Naive thymus-derived CD4-positive, alpha-beta T cell (primary cell): ENCODE measurements at regions not wholly inside any gene's neighbourhood (a gene's known extent, or its start where the extent isn't known, plus 50 kb on each side); places are given as distances from the start of the nearest gene placed in this dataset.
"Not testable (repeated sequence)": the region's sequence is repeated elsewhere in the genome, so short reads cannot be mapped to it uniquely, and the experiment has no call there.

Experiments
- ATAC-seq: fragments of 150-1000 bp; cut with Tn5 transposase; 2 replicates; pipeline ENCODE4 v1.10.0; 2021; ENCODE audit warnings: mild to moderate bottlenecking, moderate library complexity
- CTCF ChIA-PET: fragments of 350-600 bp; sonication (Branson Sonifier 250); formaldehyde crosslinking; loops from one replicate; lab custom pipeline; 2021; ENCODE audit warnings: antibody characterized with exemption; lab: Charles Lee
- POLR2A ChIA-PET: fragments of 350-600 bp; sonication (Branson Sonifier 250); formaldehyde crosslinking; loops from one replicate; lab custom pipeline; 2021; ENCODE audit warnings: antibody characterized with exemption, inconsistent platforms; lab: Charles Lee
- DNase-seq, 9 donors: peaks; one replicate each; pipeline versions ENCODE4 v3.0.0 to v3.0.0-alpha.2; 2020 to 2022; ENCODE audit warnings: mixed read lengths in 1 of 9
- H3K27ac ChIP-seq: one replicate; pipeline ENCODE4 v1.7.0; 2013; ENCODE audit warnings: mild to moderate bottlenecking, low read depth, low read length, moderate library complexity
- H3K27me3 ChIP-seq, 2 donors: one replicate each; pipeline ENCODE4 v1.7.0; 2013; ENCODE audit warnings: low read length in 2 of 2, mild to moderate bottlenecking in 2 of 2, moderate library complexity in 2 of 2; ENCODE audit not compliant: control insufficient read depth in 2 of 2, insufficient read depth in 2 of 2
- H3K36me3 ChIP-seq, 3 experiments: 1 replicate in 2 of 3; 2 replicates in 1 of 3; pipeline ENCODE4 v1.7.0; 2013; ENCODE audit warnings: low read length in 3 of 3, mild to moderate bottlenecking in 3 of 3, moderate library complexity in 1 of 3; ENCODE audit not compliant: insufficient read depth in 3 of 3, control insufficient read depth in 2 of 3
- H3K4me1 ChIP-seq, 2 donors: one replicate each; pipeline ENCODE4 v1.7.0; 2013; ENCODE audit warnings: low read length in 2 of 2, mild to moderate bottlenecking in 2 of 2, moderate library complexity in 1 of 2; ENCODE audit not compliant: control insufficient read depth in 2 of 2, insufficient read depth in 2 of 2
- H3K4me3 ChIP-seq: 2 replicates; pipeline ENCODE4 v1.7.0; 2013; ENCODE audit warnings: mild to moderate bottlenecking, low read length
- H3K9me3 ChIP-seq, 3 experiments: 1 replicate in 2 of 3; 2 replicates in 1 of 3; pipeline ENCODE4 v1.7.0; 2013; ENCODE audit warnings: low read length in 3 of 3; ENCODE audit not compliant: control insufficient read depth in 2 of 3
- H3K27ac Mint-ChIP-seq, 9 donors: one replicate each; pipeline ENCODE4 v1.8.0; 2020 to 2022; ENCODE audit warnings: mixed read lengths in 9 of 9, mild to moderate bottlenecking in 8 of 9, moderate library complexity in 5 of 9, inconsistent platforms in 2 of 9
- H3K27me3 Mint-ChIP-seq, 5 donors: one replicate each; pipeline ENCODE4 v1.8.0; 2021 to 2022; ENCODE audit warnings: mixed read lengths in 5 of 5, mild to moderate bottlenecking in 1 of 5
- H3K36me3 Mint-ChIP-seq, 5 donors: one replicate each; pipeline ENCODE4 v1.8.0; 2020 to 2022; ENCODE audit warnings: mixed read lengths in 5 of 5, mild to moderate bottlenecking in 3 of 5, inconsistent platforms in 1 of 5
- H3K4me1 Mint-ChIP-seq, 7 donors: one replicate each; pipeline ENCODE4 v1.8.0; 2020 to 2022; ENCODE audit warnings: mixed read lengths in 7 of 7, mild to moderate bottlenecking in 3 of 7, inconsistent platforms in 1 of 7
- H3K4me3 Mint-ChIP-seq, 10 donors: one replicate each; pipeline ENCODE4 v1.8.0; 2020 to 2022; ENCODE audit warnings: mild to moderate bottlenecking in 10 of 10, mixed read lengths in 10 of 10, moderate library complexity in 6 of 10, inconsistent platforms in 2 of 10
- H3K9me3 Mint-ChIP-seq, 11 donors: one replicate each; pipeline ENCODE4 v1.8.0; 2020 to 2022; ENCODE audit warnings: mixed read lengths in 11 of 11, mild to moderate bottlenecking in 4 of 11, inconsistent platforms in 1 of 11, moderate library complexity in 1 of 11
- intact Hi-C, 2 donors: fragments of 100-400 bp; cut with micrococcal nuclease; formaldehyde crosslinking; loops; one replicate each; pipeline ENCODE4 v1.15.1; 2023

- Histone ChIP-seq H3K4me3 (no peak overlapping the region), H3K4me1 (no peaks in the 10 kb centered on the region), H3K27me3 (no peaks in the 10 kb centered on the region), H3K9me3 (peaks cover 0 to 5% (median 0%) of the 10 kb centered on the region in 3 experiments), H3K36me3 (no peaks in the 10 kb centered on the region), H3K27ac (no peak overlapping the region)
- ATAC-seq, result no peak
- Mint-ChIP-seq H3K4me1 (no peaks in the 10 kb centered on the region), H3K4me3 (no peak overlapping the region), H3K36me3 (no peaks in the 10 kb centered on the region), H3K27ac (no peak overlapping the region), H3K9me3 (peaks cover 4 to 45% (median 14%) of the 10 kb centered on the region in 11 donors), H3K27me3 (no peaks in the 10 kb centered on the region)
- CTCF ChIA-PET, result no interaction called here
- no peak for DNase-seq
- POLR2A ChIA-PET, result no interaction called here
- intact Hi-C loops, result no loop called here
Observed at GRCh38 chr4:161287678-161288352, 876.0 kb downstream of the FSTL5 start.

- Histone ChIP-seq H3K27me3 (no peaks in the 10 kb centered on the region), H3K9me3 (no peaks in the 10 kb centered on the region), H3K27ac (no peak overlapping the region), H3K4me3 (no peak overlapping the region), H3K4me1 (no peaks in the 10 kb centered on the region), H3K36me3 (no peaks in the 10 kb centered on the region)
- no peak overlapping the region for H3K4me3 Mint-ChIP-seq
- H3K9me3 Mint-ChIP-seq, result peaks cover 0 to 30% (median 7%) of the 10 kb centered on the region in 11 donors
- no peak for DNase-seq
- no peaks in the 10 kb centered on the region for H3K36me3 Mint-ChIP-seq
- H3K27me3 Mint-ChIP-seq, result no peaks in the 10 kb centered on the region
- intact Hi-C loops, result no loop called here
- ChIA-PET CTCF (no interaction called here), POLR2A (no interaction called here)
- no peak for ATAC-seq
- no peaks in the 10 kb centered on the region for H3K4me1 Mint-ChIP-seq
- no peak overlapping the region for H3K27ac Mint-ChIP-seq
Observed at GRCh38 chr4:161285461-161285860, 878.3 kb downstream of the FSTL5 start.

- no peaks in the 10 kb centered on the region for H3K36me3 ChIP-seq
- no peak for ATAC-seq
- H3K9me3 ChIP-seq, result no peaks in the 10 kb centered on the region
- H3K4me1 ChIP-seq, result no peaks in the 10 kb centered on the region
- Mint-ChIP-seq H3K9me3 (peaks cover 0 to 15% (median 9%) of the 10 kb centered on the region in 11 donors), H3K4me1 (no peaks in the 10 kb centered on the region), H3K4me3 (no peak overlapping the region), H3K27ac (no peak overlapping the region), H3K36me3 (no peaks in the 10 kb centered on the region), H3K27me3 (no peaks in the 10 kb centered on the region)
- H3K27ac ChIP-seq, result no peak overlapping the region
- no peaks in the 10 kb centered on the region for H3K27me3 ChIP-seq
- intact Hi-C loops, result no loop called here
- POLR2A ChIA-PET, result no interaction called here
- H3K4me3 ChIP-seq, result no peak overlapping the region
- CTCF ChIA-PET, result no interaction called here
- no peak for DNase-seq
Observed at GRCh38 chr4:161280929-161281328, 882.9 kb downstream of the FSTL5 start.

- H3K27ac Mint-ChIP-seq, result no peak overlapping the region
- H3K36me3 ChIP-seq, result no peaks in the 10 kb centered on the region
- H3K4me3 ChIP-seq, result no peak overlapping the region
- intact Hi-C loops, result no loop called here
- DNase-seq, result no peak
- H3K27me3 Mint-ChIP-seq, result no peaks in the 10 kb centered on the region
- no peak overlapping the region for H3K4me3 Mint-ChIP-seq
- H3K27ac ChIP-seq, result no peak overlapping the region
- POLR2A ChIA-PET, result no interaction called here
- no peak for ATAC-seq
- peaks cover 2 to 15% (median 9%) of the 10 kb centered on the region in 11 donors for H3K9me3 Mint-ChIP-seq
- no peaks in the 10 kb centered on the region for H3K27me3 ChIP-seq
- H3K36me3 Mint-ChIP-seq, result no peaks in the 10 kb centered on the region
- H3K4me1 ChIP-seq, result no peaks in the 10 kb centered on the region
- no peaks in the 10 kb centered on the region for H3K4me1 Mint-ChIP-seq
- CTCF ChIA-PET, result no interaction called here
- H3K9me3 ChIP-seq, result no peaks in the 10 kb centered on the region
Observed at GRCh38 chr4:161279095-161279494, 884.7 kb downstream of the FSTL5 start.

GRCh38 chr4:161277150-161277787, 886.5 kb downstream of the FSTL5 start:
- ATAC-seq, H3K27ac Mint-ChIP-seq, H3K4me1 ChIP-seq, H3K4me3 ChIP-seq, H3K27me3 ChIP-seq, H3K36me3 Mint-ChIP-seq, H3K36me3 ChIP-seq, H3K27me3 Mint-ChIP-seq, H3K27ac ChIP-seq, H3K4me1 Mint-ChIP-seq, CTCF ChIA-PET, DNase-seq, H3K4me3 Mint-ChIP-seq, H3K9me3 ChIP-seq, POLR2A ChIA-PET, intact Hi-C loops: not testable (repeated sequence)
- peaks cover 2 to 23% (median 11%) of the 10 kb centered on the region in 11 donors for H3K9me3 Mint-ChIP-seq

DNA sequence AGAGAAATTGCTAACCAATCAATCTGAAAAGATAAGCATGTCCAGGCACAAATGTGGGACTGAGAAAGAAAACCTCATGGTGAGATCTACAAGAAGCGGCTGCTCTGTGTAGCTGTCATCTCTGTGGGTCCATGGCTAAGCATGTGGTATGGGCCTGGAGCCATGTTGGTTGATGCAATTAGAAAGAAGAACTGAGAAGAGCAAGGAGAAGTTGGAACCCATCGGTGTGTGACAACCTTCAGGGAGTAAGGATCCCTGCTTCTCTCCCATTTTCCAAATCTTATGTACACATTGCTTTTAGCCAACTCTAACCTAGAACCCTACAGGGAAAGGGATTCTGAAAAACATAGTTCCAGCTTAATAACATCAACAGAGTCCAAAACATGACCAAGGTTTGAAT, 890.2 kb downstream of the FSTL5 start:
- Histone ChIP-seq H3K9me3 (no peaks in the 10 kb centered on the region), H3K4me3 (no peak overlapping the region), H3K4me1 (no peaks in the 10 kb centered on the region), H3K27ac (no peak overlapping the region), H3K27me3 (no peaks in the 10 kb centered on the region), H3K36me3 (no peaks in the 10 kb centered on the region)
- H3K4me3 Mint-ChIP-seq, result no peak overlapping the region
- no peaks in the 10 kb centered on the region for H3K27me3 Mint-ChIP-seq
- ATAC-seq, result no peak
- H3K27ac Mint-ChIP-seq, result no peak overlapping the region
- POLR2A ChIA-PET, result no interaction called here
- peaks cover 2 to 25% (median 11%) of the 10 kb centered on the region in 11 donors for H3K9me3 Mint-ChIP-seq
- no peaks in the 10 kb centered on the region for H3K36me3 Mint-ChIP-seq
- CTCF ChIA-PET, result no interaction called here
- H3K4me1 Mint-ChIP-seq, result no peaks in the 10 kb centered on the region
- no peak for DNase-seq
- intact Hi-C loops, result no loop called here

DNA sequence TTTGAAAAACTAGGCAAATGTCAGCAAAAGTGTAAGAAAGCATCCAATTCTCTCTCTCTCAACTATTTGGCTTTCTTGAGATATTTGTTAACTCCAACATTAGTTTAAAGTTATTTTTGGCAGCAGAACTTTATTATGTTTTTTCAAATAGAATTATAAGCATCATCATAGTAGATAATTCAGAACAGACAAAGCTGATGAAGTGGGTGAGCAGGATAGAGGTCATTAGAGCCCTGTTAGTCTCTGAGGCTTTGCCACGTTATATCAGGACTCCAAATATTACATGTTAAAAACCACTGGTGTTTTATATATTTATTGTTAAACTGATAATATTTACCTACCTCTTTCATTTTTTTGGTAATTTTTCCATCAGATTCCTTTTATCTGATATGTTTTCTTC, 903.0 kb downstream of the FSTL5 start:
- Histone ChIP-seq H3K27me3 (no peaks in the 10 kb centered on the region), H3K36me3 (no peaks in the 10 kb centered on the region), H3K27ac (no peak overlapping the region), H3K9me3 (peaks cover 0 to 15% (median 2%) of the 10 kb centered on the region in 3 experiments), H3K4me1 (no peaks in the 10 kb centered on the region), H3K4me3 (no peak overlapping the region)
- Mint-ChIP-seq H3K36me3 (peaks cover 0 to 7% (median 0%) of the 10 kb centered on the region in 5 donors), H3K9me3 (peaks cover 4 to 33% (median 15%) of the 10 kb centered on the region in 11 donors), H3K4me3 (no peak overlapping the region), H3K27me3 (no peaks in the 10 kb centered on the region), H3K4me1 (no peaks in the 10 kb centered on the region), H3K27ac (no peak overlapping the region)
- ChIA-PET CTCF (no interaction called here), POLR2A (no interaction called here)
- intact Hi-C loops, result no loop called here
- ATAC-seq (no peak), DNase-seq (no peak)
